GM12873 (cell line): ENCODE measurements at regions not wholly inside any gene's neighbourhood (a gene's known extent, or its start where the extent isn't known, plus 50 kb on each side); places are given as distances from the start of the nearest gene placed in this dataset.

Experiments used
- TF ChIP-seq, protein P1 (sequence below): IDR thresholded peaks from 2 replicates; pipeline ENCODE4 v1.5.1; 2012; ENCODE audit warnings: low read depth, mild to moderate bottlenecking, moderate library complexity, low read length, control low read depth; ENCODE audit not compliant: insufficient read depth; ENCODE audit errors: missing control alignments

DNA sequence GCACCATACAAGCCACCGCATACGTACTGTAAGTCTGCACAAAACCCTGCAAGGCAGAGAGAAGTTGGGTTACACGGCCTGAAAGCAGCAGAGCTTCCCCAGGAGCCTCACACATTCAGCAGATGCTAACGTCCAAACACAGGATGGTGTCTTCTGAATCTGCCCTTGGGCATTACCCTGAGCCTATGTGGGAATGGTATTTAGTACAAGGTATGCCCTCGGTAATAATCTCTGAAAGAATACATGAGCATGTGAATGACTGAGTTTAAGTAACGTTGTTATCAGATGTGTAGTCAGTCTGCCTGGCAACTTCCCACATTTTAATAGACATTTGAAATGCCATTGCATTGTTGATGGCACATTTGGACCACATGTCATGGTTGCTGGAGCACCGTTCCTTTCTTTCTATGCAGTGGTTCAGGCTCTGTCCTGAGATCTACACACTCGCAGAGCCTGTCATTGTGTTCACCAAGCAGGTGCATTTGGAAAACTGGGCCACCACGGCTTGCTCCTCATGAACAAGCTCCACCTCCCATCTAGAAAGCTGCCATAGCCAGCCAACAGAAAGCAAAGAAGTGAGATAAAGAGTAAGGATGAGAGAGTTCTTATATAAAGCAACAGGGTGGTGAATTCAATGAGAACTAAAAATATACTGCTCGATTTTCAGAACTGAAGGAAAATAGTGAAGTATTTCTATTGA is 136.5 kb upstream of the GGTLC1 start:
- TF ChIP-seq, protein P1, sequence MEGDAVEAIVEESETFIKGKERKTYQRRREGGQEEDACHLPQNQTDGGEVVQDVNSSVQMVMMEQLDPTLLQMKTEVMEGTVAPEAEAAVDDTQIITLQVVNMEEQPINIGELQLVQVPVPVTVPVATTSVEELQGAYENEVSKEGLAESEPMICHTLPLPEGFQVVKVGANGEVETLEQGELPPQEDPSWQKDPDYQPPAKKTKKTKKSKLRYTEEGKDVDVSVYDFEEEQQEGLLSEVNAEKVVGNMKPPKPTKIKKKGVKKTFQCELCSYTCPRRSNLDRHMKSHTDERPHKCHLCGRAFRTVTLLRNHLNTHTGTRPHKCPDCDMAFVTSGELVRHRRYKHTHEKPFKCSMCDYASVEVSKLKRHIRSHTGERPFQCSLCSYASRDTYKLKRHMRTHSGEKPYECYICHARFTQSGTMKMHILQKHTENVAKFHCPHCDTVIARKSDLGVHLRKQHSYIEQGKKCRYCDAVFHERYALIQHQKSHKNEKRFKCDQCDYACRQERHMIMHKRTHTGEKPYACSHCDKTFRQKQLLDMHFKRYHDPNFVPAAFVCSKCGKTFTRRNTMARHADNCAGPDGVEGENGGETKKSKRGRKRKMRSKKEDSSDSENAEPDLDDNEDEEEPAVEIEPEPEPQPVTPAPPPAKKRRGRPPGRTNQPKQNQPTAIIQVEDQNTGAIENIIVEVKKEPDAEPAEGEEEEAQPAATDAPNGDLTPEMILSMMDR, result no peak

DNA sequence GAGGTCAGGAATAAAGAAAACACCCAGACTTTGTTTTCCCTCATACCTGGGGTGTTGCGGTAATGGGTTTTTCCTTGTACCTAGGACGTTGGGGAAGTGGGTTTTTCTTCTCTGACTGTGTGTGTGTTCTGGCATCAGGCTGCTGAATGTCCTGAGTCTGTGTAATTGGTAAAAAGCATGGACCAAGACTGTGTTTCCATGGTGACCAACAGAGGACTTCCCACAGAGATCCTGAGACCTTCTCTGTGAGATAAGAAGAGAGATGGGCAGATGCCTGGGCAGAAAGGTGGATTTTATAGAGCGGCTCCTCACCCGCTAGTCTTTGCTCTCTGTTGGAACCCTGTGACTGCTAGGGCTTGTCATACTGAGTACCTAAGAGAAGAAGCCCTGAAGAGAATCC is 135.4 kb upstream of the GGTLC1 start:
- TF ChIP-seq, protein P1, result no peak

DNA sequence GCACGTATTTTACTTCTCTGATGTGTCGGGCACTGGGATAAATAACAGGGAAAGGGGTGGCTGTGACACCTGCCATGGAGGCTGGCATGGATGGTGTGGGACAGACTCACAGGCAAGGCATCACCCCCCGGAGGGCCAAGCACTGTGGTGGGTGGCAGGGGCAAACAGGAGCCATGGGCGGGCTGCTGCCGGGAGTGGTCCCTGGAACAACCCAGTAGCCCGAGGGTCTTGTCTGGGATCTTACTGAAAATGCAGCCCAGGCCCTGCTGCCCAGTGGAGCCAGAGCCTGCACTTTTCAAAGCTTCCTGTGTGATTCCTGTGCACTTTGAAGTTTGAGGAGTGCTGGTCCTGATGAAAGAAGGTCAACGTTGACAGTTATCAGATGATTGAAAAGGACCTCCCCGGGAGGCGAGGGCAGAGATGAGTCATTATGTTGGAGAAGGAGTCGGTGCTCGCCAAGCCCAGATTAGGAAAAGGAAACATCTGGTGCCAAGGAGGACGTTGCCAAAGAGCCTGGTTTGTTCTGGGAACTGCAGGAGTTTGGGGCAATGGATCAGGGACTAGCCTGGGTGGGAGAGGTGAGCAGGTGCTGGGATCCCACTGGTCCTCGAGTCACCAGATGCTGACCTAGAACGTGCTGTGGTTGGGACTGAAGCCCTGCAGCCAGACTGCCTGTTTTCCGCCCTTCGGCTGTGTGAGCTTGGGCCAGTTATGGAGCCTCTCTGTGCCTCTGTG is 130.0 kb upstream of the GGTLC1 start:
- TF ChIP-seq, protein P1, result no peak

- TF ChIP-seq, protein P1, result no peak
These were observed 129.5 kb upstream of the GGTLC1 start for GRCh38 chr20:24118034-24118433.

- TF ChIP-seq, protein P1, result no peak
These were observed 128.8 kb upstream of the GGTLC1 start for GRCh38 chr20:24117383-24117782.

DNA sequence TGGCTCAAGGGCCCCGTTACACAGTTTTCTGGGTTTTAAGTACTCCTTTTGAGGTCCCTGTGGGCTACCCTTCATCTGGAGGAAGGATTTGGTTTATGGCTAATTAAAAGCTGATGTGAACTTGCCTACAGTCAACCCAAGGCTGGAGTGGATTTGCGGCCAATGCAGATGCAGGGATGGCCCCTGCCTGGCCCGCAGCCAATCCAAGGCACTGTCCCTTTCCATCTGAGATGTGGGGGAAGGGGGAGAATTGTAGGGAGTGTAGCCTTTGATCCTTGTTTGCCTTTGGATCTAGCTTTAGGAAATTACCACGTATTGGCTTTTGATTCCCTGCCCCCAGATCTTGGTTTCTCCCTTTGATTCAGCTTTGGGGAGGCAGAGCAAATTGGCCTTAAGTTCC is 128.0 kb upstream of the GGTLC1 start:
- TF ChIP-seq, protein P1, result no peak

DNA sequence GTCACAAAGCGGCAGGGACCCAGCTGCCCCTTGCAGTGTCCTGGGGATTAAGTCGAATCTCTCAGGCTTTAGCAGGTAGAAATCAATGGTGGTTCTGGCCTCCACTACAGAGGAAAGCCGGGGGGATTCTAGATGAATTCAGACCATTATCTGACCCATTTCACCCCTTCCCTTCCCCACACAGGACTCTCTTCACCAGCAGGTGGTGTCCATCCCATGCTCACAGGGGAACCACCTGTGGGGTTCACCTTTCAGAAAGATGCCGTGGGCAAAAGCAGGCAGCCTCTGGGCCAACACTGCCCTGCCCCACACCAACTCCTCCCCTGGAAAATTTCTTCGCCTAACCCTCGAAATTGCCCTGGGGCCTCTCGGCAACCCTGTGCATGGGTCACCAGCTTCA is 123.8 kb upstream of the GGTLC1 start:
- TF ChIP-seq, protein P1, result no peak
